ENCODE measurements at regions not wholly inside any gene's neighbourhood (a gene's known extent, or its start where the extent isn't known, plus 50 kb on each side); places are given as distances from the start of the nearest gene placed in this dataset.
"Not testable (repeated sequence)": the region's sequence is repeated elsewhere in the genome, so short reads cannot be mapped to it uniquely, and the experiment has no call there.

DNA sequence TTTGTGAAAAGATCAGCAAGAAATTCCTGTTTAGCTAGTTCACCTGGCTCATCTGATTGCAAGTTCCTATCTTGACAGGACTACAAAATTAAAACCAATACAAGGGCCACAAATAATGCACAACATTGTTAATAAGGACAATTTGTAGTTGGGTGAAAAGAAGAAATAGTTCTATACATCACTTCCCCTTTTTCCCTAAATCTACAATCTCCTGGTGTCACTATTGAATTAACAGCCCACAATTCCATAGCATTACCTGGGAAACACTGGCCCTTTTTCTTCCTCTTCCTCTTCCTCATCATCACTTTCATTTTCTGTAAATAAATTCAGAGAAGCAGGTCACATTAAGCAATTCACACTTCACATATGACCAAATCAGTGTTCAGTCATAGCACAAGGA lies 366.9 kb downstream of the FAM72C start:
- no peak for DNase-seq

- no peak for DNase-seq
These were observed 387.3 kb downstream of the FAM72C start for GRCh38 chr1:143584508-143584907.

DNA sequence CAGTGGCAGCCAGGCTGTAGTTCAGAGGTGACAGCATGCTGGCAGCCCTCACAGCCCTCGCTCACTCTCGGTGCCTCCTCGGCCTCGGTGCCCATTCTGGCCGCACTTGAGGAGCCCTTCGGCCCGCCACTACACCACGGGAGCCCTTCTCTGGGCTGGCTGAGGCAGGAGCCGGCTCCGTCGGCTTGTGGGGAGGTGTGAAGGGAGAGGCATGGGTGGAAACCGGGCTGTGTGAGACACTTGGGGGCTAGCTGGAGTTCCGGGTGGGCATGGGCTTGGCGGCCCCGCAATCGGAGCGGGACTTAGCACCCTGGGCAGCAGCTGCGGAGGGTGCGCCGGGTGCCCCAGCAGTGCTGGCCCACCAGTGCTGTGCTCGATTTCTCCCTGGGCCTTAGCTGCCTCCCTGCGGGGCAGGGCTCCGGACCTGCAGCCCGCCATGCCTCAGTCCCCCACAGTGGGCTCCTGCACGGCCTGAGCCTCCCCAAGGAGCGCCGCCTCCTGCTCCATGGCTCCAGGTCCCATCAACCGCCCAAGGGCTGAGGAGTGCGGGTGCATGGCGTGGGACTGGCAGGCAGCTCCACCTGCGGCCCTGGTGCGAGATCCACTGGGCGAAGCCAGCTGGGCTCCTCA lies 396.8 kb downstream of the FAM72C start:
- no peak for DNase-seq

- DNase-seq: not testable (repeated sequence)
These were observed 399.1 kb downstream of the FAM72C start for GRCh38 chr1:143572661-143573060.

DNA sequence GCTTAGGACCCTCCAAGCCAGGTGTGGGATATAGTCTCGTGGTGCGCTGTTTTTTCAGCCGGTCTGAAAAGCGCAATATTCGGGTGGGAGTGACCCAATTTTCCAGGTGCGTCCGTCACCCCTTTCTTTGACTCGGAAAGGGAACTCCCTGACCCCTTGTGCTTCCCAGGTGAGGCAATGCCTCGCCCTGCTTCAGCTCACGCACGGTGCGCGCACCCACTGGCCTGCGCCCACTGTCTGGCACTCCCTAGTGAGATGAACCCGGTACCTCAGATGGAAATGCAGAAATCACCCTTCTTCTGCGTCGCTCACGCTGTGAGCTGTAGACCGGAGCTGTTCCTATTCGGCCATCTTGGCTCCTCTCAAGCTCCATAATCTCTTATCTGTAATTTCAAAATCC lies 408.0 kb downstream of the FAM72C start:
- not testable (repeated sequence) for DNase-seq

GRCh38 chr1:143553627-143554026 lies 418.2 kb downstream of the FAM72C start:
- no peak for DNase-seq

DNA sequence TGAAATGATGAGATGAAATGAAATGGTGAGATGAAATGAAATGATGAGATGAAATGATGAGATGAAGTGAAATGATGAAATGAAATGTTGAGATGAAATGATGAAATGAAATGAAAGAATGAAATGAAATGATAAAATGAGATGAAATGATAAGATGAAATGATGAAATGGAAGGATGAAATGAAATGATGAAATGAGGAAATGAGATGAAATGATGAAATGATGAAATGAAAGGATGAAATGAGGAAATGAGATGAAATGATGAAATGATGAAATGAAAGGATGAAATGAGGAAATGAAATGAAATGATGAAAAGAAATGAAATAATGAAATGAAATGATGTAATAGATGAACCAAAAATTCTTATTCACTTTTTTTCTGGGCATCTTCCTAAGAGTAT lies 467.1 kb downstream of the FAM72C start:
- DNase-seq: not testable (repeated sequence)

DNA sequence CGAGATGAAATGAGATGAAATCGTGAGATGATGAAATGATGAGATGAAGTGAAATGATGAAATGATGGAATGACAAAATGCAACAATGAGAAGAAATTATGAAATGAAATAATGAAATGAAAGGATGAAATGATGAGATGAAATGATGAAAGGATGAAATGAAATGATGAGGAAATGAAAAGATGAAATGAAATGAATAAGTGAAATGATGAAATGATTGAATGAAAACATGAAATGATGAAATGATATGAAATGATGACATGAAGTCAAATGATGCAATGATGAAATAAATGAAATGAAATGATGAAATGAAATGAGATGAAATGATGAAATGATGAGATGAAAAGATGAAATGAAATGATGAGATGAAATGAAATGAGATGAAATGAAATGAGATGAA lies 467.7 kb downstream of the FAM72C start:
- not testable (repeated sequence) for DNase-seq

GRCh38 chr1:143503048-143503447 lies 468.7 kb downstream of the FAM72C start:
- not testable (repeated sequence) for DNase-seq

- DNase-seq: not testable (repeated sequence)
These were observed 469.7 kb downstream of the FAM72C start for GRCh38 chr1:143502038-143502437.

- DNase-seq: peak; percentile 2
These were observed 473.6 kb downstream of the FAM72C start for GRCh38 chr1:143498059-143498749.

GRCh38 chr1:143497374-143497747 lies 474.4 kb downstream of the FAM72C start:
- DNase-seq: peak; percentile 0

GRCh38 chr1:143496526-143497373 lies 475.0 kb downstream of the FAM72C start:
- not testable (repeated sequence) for DNase-seq
